ENCODE measurements at regions not wholly inside any gene's neighbourhood (a gene's known extent, or its start where the extent isn't known, plus 50 kb on each side); places are given as distances from the start of the nearest gene placed in this dataset.

DNA sequence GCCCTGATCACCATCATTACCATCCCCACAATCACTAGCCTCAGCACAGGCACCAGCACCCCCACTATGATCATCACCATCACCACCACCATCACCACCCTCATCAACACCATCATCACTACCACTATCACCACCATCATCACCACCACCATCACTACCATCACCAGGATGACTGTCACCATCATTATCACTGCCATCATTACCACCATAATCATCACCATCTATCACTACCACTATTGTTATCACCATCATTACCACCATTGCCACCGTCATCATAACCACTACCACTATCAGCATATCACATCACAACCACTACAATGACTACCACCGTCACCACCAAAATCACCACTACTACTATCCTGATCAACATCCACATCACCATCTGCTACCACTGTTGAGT, 57.3 kb upstream of the CASZ1 start:
- WGBS (ENCODE audit: insufficient coverage): 100% methylated on average over 1 of the region's 2 CpGs
- no peak for DNase-seq
- Mint-ChIP-seq H3K27ac (no peak overlapping the region), H3K36me3 (no peaks in the 10 kb centered on the region), H3K4me3 (no peak overlapping the region), H3K27me3 (ENCODE audit: low read depth in 3 of 3) (peaks cover 1 to 3% (median 3%) of the 10 kb centered on the region in 3 donors), H3K4me1 (no peaks in the 10 kb centered on the region), H3K9me3 (peaks cover 0 to 5% (median 3%) of the 10 kb centered on the region in 7 donors)
- intact Hi-C loops (cut with micrococcal nuclease): no loop called here
- Histone ChIP-seq H3K9me3 (replicated peaks in 1 of 2; ENCODE audit: control insufficient read depth in 1 of 2, insufficient read depth in 1 of 2, low read length in 2 of 2) (no peaks in the 10 kb centered on the region), H3K4me1 (ENCODE audit: control insufficient read depth in 1 of 2, insufficient read depth in 2 of 2, low read length in 2 of 2) (no peaks in the 10 kb centered on the region), H3K36me3 (replicated peaks in 1 of 2; ENCODE audit: control insufficient read depth in 1 of 2, insufficient read depth in 2 of 2, low read length in 2 of 2) (no peaks in the 10 kb centered on the region), H3K79me2 (ENCODE audit: insufficient read depth, low read length) (no peaks in the 10 kb centered on the region), H3K27ac (ENCODE audit: low read depth in 1 of 2, low read length in 2 of 2) (no peak overlapping the region), H3K4me3 (replicated peaks in 1 of 3; ENCODE audit: low read depth in 2 of 3, low read length in 3 of 3) (no peak overlapping the region), H2AFZ (ENCODE audit: insufficient read depth, low read depth, low read length, poor library complexity, severe bottlenecking) (no peak overlapping the region), H3K9ac (ENCODE audit: insufficient read depth, low read length, poor library complexity, severe bottlenecking) (no peak overlapping the region), H4K20me1 (ENCODE audit: insufficient read depth, low read length) (no peaks in the 10 kb centered on the region), H3K4me2 (replicated peaks; ENCODE audit: extremely low read depth, low read length, poor library complexity, severe bottlenecking) (no peak overlapping the region), H3K27me3 (ENCODE audit: control insufficient read depth in 2 of 2, insufficient read depth in 2 of 2, low read length in 2 of 2) (no peaks in the 10 kb centered on the region)
- TF ChIP-seq, protein P1, sequence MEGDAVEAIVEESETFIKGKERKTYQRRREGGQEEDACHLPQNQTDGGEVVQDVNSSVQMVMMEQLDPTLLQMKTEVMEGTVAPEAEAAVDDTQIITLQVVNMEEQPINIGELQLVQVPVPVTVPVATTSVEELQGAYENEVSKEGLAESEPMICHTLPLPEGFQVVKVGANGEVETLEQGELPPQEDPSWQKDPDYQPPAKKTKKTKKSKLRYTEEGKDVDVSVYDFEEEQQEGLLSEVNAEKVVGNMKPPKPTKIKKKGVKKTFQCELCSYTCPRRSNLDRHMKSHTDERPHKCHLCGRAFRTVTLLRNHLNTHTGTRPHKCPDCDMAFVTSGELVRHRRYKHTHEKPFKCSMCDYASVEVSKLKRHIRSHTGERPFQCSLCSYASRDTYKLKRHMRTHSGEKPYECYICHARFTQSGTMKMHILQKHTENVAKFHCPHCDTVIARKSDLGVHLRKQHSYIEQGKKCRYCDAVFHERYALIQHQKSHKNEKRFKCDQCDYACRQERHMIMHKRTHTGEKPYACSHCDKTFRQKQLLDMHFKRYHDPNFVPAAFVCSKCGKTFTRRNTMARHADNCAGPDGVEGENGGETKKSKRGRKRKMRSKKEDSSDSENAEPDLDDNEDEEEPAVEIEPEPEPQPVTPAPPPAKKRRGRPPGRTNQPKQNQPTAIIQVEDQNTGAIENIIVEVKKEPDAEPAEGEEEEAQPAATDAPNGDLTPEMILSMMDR (IDR thresholded peaks at IDR 0.05): no peak

DNA sequence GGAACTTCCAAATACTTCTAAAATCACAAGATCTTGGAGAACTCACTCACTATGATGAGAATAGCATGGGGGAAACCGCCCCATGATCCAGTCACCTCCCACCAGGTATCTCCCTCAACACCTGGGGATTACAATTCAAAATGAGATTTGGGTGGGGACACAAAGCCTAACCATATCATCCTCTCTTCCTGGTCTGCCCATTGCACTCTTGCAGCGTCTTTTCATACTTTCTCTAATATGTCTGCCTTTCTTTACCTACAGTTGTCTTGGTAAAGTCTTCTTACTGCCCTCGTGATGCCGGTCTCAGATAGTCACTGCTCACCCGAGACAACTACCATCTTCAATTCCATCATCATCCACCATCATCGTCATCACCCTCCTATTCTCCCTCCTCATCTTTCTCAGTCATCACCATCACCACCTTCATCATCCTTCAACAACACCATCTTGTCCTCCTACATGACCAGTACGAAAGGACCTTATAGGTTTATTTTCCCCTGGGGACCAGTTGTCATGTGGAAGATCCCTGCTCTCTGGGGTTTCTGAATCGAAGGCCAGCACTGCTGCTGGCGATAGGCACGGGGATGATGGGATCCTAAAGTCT, 58.5 kb upstream of the CASZ1 start:
- no peak overlapping the region for H3K4me3 ChIP-seq (replicated peaks in 1 of 3; ENCODE audit: low read depth in 2 of 3, low read length in 3 of 3)
- Mint-ChIP-seq H3K9me3 (peaks cover 0 to 5% (median 3%) of the 10 kb centered on the region in 7 donors), H3K4me3 (no peak overlapping the region), H3K27ac (no peak overlapping the region), H3K36me3 (no peaks in the 10 kb centered on the region), H3K4me1 (no peaks in the 10 kb centered on the region), H3K27me3 (ENCODE audit: low read depth in 3 of 3) (peaks cover 0 to 3% (median 3%) of the 10 kb centered on the region in 3 donors)
- DNase-seq: no peak
- no peaks in the 10 kb centered on the region for H3K79me2 ChIP-seq (ENCODE audit: insufficient read depth, low read length)
- no peak overlapping the region for H3K4me2 ChIP-seq (replicated peaks; ENCODE audit: extremely low read depth, low read length, poor library complexity, severe bottlenecking)
- H3K9ac ChIP-seq (ENCODE audit: insufficient read depth, low read length, poor library complexity, severe bottlenecking): no peak overlapping the region
- no peak overlapping the region for H2AFZ ChIP-seq (ENCODE audit: insufficient read depth, low read depth, low read length, poor library complexity, severe bottlenecking)
- no peaks in the 10 kb centered on the region for H3K4me1 ChIP-seq (ENCODE audit: control insufficient read depth in 1 of 2, insufficient read depth in 2 of 2, low read length in 2 of 2)
- WGBS (ENCODE audit: insufficient coverage): 91% methylated on average over 9 of the region's 10 CpGs
- no peaks in the 10 kb centered on the region for H3K36me3 ChIP-seq (replicated peaks in 1 of 2; ENCODE audit: control insufficient read depth in 1 of 2, insufficient read depth in 2 of 2, low read length in 2 of 2)
- no peak overlapping the region for H3K27ac ChIP-seq (ENCODE audit: low read depth in 1 of 2, low read length in 2 of 2)
- no peaks in the 10 kb centered on the region for H3K9me3 ChIP-seq (replicated peaks in 1 of 2; ENCODE audit: control insufficient read depth in 1 of 2, insufficient read depth in 1 of 2, low read length in 2 of 2)
- intact Hi-C loops (cut with micrococcal nuclease): no loop called here
- TF ChIP-seq, protein P1 (IDR thresholded peaks at IDR 0.05): no peak
- no peaks in the 10 kb centered on the region for H4K20me1 ChIP-seq (ENCODE audit: insufficient read depth, low read length)
- no peaks in the 10 kb centered on the region for H3K27me3 ChIP-seq (ENCODE audit: control insufficient read depth in 2 of 2, insufficient read depth in 2 of 2, low read length in 2 of 2)

Measured in CD14-positive monocyte (primary cell).